ENCODE measurements at regions not wholly inside any gene's neighbourhood (a gene's known extent, or its start where the extent isn't known, plus 50 kb on each side); places are given as distances from the start of the nearest gene placed in this dataset.

DNA sequence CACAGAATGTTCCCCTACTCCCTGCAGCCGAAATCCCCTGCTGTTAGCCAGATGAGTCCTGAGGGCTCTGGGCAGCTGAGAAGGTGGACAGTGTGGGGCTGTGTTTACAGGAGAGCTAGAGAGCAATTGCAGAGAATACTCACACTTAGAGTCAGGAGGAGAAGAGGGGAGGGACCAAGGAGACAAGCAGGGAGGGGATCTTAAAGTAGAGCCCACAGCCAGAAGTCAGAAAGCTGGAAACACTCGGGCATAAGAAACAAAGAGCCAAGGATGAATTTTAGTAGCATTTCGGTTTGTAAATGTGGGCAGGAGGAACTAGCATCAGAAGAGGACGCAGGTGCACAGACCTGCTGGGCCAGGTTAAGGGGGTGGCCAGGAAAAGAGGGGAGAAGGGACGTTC lies 1435.9 kb downstream of the BRD1 start:
- TF ChIP-seq ZNF8 (CRISPR knock-in tag; IDR thresholded peaks at IDR 0.05) (no peak), CREB5 (CRISPR knock-in tag; IDR thresholded peaks at IDR 0.05; ENCODE audit: low read depth) (no peak), PPARA (CRISPR knock-in tag; IDR thresholded peaks at IDR 0.05; ENCODE audit: borderline replicate concordance) (no peak), ISL1 (CRISPR knock-in tag; IDR thresholded peaks at IDR 0.05) (no peak), ZC3H10 (CRISPR knock-in tag; IDR thresholded peaks at IDR 0.05) (no peak), ZNF70 (CRISPR knock-in tag; IDR thresholded peaks at IDR 0.05) (no peak), BACH2 (CRISPR knock-in tag; IDR thresholded peaks at IDR 0.05; ENCODE audit: borderline replicate concordance) (no peak), TSHZ2 (CRISPR knock-in tag; IDR thresholded peaks at IDR 0.05) (no peak), RARB (CRISPR knock-in tag; IDR thresholded peaks at IDR 0.05) (no peak), TCF4 (CRISPR knock-in tag; IDR thresholded peaks at IDR 0.05; ENCODE audit: borderline replicate concordance) (no peak), CSRNP3 (CRISPR knock-in tag; IDR thresholded peaks at IDR 0.05) (no peak), ZNF565 (CRISPR knock-in tag; conservative IDR thresholded peaks at IDR 0.05; ENCODE audit: low read depth) (no peak), SNAI2 (CRISPR knock-in tag; IDR thresholded peaks at IDR 0.05) (no peak), GLIS3 (CRISPR knock-in tag; IDR thresholded peaks at IDR 0.05) (no peak)
- ATAC-seq = no peak

GRCh38 chr22:48391171-48391711 lies 1436.4 kb downstream of the BRD1 start:
- ATAC-seq = no peak
- TF ChIP-seq PPARA (CRISPR knock-in tag; IDR thresholded peaks at IDR 0.05; ENCODE audit: borderline replicate concordance) (no peak), SNAI2 (CRISPR knock-in tag; IDR thresholded peaks at IDR 0.05) (no peak), GLIS3 (CRISPR knock-in tag; IDR thresholded peaks at IDR 0.05) (no peak), ZNF8 (CRISPR knock-in tag; IDR thresholded peaks at IDR 0.05) (no peak), TOX (CRISPR knock-in tag; IDR thresholded peaks at IDR 0.05; ENCODE audit: borderline replicate concordance) (no peak), ZNF565 (CRISPR knock-in tag; conservative IDR thresholded peaks at IDR 0.05; ENCODE audit: low read depth) (no peak), ZNF70 (CRISPR knock-in tag; IDR thresholded peaks at IDR 0.05) (no peak), OSR1 (CRISPR knock-in tag; IDR thresholded peaks at IDR 0.05) (no peak), CSRNP3 (CRISPR knock-in tag; IDR thresholded peaks at IDR 0.05) (no peak), BACH2 (CRISPR knock-in tag; IDR thresholded peaks at IDR 0.05; ENCODE audit: borderline replicate concordance) (no peak)
- TF ChIP-seq, protein P1, sequence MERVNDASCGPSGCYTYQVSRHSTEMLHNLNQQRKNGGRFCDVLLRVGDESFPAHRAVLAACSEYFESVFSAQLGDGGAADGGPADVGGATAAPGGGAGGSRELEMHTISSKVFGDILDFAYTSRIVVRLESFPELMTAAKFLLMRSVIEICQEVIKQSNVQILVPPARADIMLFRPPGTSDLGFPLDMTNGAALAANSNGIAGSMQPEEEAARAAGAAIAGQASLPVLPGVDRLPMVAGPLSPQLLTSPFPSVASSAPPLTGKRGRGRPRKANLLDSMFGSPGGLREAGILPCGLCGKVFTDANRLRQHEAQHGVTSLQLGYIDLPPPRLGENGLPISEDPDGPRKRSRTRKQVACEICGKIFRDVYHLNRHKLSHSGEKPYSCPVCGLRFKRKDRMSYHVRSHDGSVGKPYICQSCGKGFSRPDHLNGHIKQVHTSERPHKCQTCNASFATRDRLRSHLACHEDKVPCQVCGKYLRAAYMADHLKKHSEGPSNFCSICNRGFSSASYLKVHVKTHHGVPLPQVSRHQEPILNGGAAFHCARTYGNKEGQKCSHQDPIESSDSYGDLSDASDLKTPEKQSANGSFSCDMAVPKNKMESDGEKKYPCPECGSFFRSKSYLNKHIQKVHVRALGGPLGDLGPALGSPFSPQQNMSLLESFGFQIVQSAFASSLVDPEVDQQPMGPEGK (CRISPR knock-in tag; IDR thresholded peaks at IDR 0.05; ENCODE audit: borderline replicate concordance) = no peak
- TF ChIP-seq, protein P2, sequence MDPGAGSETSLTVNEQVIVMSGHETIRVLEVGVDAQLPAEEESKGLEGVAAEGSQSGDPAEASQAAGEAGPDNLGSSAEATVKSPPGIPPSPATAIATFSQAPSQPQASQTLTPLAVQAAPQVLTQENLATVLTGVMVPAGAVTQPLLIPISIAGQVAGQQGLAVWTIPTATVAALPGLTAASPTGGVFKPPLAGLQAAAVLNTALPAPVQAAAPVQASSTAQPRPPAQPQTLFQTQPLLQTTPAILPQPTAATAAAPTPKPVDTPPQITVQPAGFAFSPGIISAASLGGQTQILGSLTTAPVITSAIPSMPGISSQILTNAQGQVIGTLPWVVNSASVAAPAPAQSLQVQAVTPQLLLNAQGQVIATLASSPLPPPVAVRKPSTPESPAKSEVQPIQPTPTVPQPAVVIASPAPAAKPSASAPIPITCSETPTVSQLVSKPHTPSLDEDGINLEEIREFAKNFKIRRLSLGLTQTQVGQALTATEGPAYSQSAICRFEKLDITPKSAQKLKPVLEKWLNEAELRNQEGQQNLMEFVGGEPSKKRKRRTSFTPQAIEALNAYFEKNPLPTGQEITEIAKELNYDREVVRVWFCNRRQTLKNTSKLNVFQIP (CRISPR knock-in tag; IDR thresholded peaks at IDR 0.05; ENCODE audit: borderline replicate concordance, low read depth) = no peak

DNA sequence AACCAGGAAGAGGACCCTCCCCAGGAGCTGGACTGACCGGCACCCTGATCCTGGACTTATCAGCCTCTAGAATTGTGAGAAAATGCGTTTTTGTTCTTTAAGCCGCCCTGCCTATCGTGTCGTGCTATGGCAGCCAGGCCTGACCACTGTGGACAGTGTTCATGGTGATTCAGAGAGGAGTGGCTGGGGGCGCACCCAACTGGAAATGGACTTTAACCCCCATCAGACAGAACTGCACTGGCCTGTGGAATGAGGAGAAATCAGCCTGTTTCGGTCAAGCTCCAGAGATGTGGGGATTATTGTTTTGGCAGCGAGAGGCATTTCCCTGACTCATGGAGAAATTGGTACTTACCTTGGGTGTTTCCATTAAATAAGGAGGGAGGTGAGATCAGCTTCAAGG lies 1437.8 kb downstream of the BRD1 start:
- TF ChIP-seq ZFP3 (CRISPR knock-in tag; IDR thresholded peaks at IDR 0.05) = no peak
- no peak for TF ChIP-seq TCF4 (CRISPR knock-in tag; IDR thresholded peaks at IDR 0.05; ENCODE audit: borderline replicate concordance)
- no peak for TF ChIP-seq PPARA (CRISPR knock-in tag; IDR thresholded peaks at IDR 0.05; ENCODE audit: borderline replicate concordance)
- TF ChIP-seq CREB5 (CRISPR knock-in tag; IDR thresholded peaks at IDR 0.05; ENCODE audit: low read depth) = no peak
- no peak for TF ChIP-seq GLIS3 (CRISPR knock-in tag; IDR thresholded peaks at IDR 0.05)
- TF ChIP-seq ZNF70 (CRISPR knock-in tag; IDR thresholded peaks at IDR 0.05) = no peak
- no peak for TF ChIP-seq CSDC2 (CRISPR knock-in tag; IDR thresholded peaks at IDR 0.05)
- no peak for ATAC-seq

Measured in SK-N-SH treated with all-trans-retinoic acid at 6 μM for 48 hours (cell line).